ENCODE measurements at regions not wholly inside any gene's neighbourhood (a gene's known extent, or its start where the extent isn't known, plus 50 kb on each side); places are given as distances from the start of the nearest gene placed in this dataset.
"Not testable (repeated sequence)": the region's sequence is repeated elsewhere in the genome, so short reads cannot be mapped to it uniquely, and the experiment has no call there.

DNA sequence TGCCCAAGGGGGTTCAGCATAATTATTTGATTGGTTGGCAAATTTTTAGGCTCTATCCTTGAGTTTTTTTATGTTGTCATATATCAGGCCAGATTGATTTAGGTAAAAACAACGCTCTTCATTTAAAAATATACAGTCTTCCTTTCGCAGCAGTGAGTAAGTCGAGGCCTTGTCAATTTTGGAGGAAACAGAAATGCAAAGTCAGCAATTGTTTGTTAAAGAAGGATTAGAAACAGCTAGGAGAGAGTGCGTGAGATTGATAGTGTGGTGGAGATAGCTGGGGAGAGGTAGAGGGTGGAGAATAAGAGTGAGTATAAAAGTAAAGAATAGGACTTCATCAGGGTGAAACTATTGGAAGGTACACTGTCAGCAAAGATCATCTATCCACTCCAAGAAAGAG lies 830.8 kb downstream of the LUZP2 start:
- no peak for DNase-seq

GRCh38 chr11:25339281-25339680 lies 842.4 kb downstream of the LUZP2 start:
- DNase-seq, result no peak

DNA sequence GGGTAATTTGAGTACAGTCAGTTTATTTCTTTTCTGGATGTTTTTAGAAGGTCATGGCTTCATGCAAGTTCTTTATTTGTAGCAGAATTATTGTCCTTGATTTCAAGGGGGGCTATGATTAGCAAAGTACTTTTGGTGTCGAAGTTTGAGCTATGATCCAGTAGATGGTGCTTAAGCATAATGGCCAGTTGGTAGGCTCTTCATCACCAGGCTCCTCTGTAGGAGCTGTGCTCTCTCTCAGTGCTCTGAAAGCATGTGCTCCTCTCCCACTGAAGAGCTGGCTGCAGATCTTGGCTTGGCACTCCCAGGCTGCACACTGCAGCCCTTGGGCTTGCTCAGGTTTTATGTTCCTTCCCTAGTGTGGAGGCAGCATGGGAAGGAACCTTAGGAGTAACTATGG lies 852.7 kb downstream of the LUZP2 start:
- no peak for DNase-seq

GRCh38 chr11:25350899-25351803 lies 854.3 kb downstream of the LUZP2 start:
- DNase-seq, result no peak

- no peak for DNase-seq
These were observed 860.3 kb downstream of the LUZP2 start for GRCh38 chr11:25357133-25357532.

- no peak for DNase-seq
These were observed 880.6 kb downstream of the LUZP2 start for GRCh38 chr11:25377466-25377865.

- no peak for DNase-seq
These were observed 900.0 kb downstream of the LUZP2 start for GRCh38 chr11:25396847-25397246.

GRCh38 chr11:25408146-25408545 lies 911.3 kb downstream of the LUZP2 start:
- no peak for DNase-seq

DNA sequence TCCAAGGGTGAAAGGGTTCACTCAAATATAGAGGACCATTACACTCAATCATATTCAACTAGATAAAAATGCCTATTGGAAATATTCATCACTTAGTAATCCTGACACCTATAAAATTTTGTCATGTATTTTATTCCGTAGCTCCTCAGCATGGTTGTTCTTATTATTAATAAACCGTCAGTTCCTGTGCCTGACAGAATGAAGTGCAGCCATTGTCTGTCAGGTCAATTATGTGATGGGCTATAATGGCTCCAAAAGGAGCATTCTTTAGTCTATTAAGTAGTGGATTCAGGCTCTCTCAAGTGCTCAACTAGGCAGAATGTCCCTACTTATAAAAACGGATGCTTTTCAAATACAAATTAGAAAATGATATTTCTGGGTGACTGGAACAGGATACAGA lies 916.1 kb upstream of the ANO3 start:
- DNase-seq, result no peak

- DNase-seq, result no peak
These were observed 908.3 kb upstream of the ANO3 start for GRCh38 chr11:25423436-25424199.

GRCh38 chr11:25432376-25432775 lies 899.6 kb upstream of the ANO3 start:
- no peak for DNase-seq

DNA sequence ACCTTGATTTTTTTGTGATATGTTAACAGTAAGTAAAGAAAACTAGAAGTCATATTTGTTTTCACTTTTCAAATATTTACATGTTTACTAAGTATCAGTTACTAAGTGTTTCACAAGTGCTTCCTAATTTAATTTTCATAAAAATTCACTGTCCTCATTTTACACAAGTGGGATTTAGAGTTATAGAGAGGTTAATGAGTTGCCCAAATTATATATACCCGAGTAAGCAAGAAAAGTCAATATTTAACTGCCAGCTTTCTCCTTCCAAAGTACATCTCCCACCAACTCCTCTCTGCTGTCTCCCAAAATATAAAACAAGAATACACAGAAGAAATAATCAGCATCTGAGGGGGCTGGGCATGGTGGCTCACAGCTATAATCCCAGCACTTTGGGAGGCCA lies 896.7 kb upstream of the ANO3 start:
- DNase-seq, result no peak

GRCh38 chr11:25436326-25436725 lies 895.6 kb upstream of the ANO3 start:
- no peak for DNase-seq

- no peak for DNase-seq
These were observed 890.5 kb upstream of the ANO3 start for GRCh38 chr11:25441421-25441820.

- DNase-seq, result no peak
These were observed 882.8 kb upstream of the ANO3 start for GRCh38 chr11:25449091-25449490.

DNA sequence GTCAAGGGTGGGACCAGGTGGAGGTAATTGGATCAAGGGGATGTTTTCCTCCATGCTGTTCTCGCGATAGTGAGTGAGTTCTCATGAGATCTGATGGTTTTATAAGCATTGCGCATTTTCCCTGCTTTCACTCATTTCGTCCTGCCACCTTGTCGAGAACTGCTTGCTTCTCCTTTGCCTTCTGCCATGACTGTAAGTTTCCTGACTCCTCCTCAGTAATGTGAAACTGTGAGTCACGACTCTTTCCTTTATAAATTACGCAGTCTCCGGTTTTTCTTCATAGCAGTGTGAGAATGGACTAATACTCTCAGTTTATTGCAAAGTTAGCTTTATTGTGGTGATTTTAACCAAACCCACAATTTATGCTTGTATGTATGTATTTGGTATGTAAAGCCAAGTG lies 878.5 kb upstream of the ANO3 start:
- DNase-seq, result no peak

DNA sequence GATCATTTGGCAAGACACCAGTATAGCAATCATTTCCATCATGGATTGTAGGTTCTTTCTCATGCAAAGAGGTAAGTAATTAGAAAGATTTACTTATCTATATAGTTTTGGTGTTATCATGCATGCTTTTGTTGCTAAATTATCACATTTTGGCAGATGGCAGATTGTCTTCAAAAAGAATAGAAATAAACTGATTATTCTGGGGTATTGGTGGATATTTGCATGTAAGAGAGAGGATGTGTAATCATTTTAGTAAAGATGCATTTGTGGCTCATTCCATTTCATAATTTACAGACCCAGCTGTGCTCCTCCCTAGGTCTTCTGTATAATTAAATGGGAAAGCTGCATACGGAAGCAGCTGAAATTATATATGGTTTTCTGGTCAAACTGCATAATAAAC lies 875.7 kb upstream of the ANO3 start:
- DNase-seq, result no peak

DNA sequence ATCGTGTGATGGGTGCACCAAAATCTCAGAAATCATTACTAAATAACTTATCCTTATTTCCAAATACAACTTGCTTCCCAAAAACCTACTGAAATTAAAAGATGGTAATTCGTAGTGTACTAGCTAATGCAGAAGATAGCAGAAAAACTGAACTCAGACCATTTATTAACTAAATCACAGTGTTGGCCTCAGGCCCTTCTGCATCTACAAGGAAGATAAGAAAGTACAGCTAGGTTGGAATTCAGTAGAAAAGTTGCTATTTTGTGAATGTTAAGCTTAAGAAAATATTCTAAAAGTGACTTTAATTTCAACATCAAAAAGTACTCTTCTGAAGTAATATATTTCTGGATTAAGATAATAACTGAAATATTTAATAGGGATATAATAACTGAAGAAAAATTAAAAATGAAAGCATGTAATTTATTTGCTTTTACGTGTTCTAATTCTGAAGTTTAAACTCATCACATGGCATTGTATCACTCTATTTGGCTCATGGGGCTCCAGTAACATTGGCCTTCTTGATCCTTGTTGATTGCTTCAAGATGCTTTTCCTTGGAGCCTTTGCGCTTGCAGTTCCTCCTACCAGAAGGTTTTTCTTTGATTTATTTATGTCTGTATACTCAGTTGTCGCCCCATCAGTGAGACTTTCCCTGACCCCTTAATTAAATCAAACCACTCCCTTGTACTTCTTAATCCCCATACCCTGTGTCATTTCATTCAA lies 847.9 kb upstream of the ANO3 start:
- DNase-seq, result no peak

GRCh38 chr11:25485315-25485714 lies 846.6 kb upstream of the ANO3 start:
- DNase-seq, result no peak

DNA sequence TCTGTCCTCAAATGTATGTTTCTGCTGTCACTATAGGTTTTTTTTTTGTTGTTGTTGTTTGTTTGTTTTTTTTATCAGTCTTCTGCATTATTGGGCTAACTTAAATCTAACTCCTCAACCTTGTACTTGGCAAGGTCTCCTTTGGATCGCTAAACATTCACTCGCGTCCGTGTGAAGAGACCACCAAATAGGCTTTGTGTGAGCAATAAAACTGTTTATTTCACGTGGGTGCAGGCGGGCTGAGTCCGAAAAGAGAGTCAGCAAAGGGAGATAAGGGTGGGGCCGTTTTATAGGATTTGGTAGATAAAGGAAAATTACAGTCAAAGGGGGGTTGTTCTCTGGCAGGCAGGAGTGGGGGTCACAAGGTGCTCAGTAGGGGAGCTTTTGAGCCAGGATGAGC lies 845.6 kb upstream of the ANO3 start:
- not testable (repeated sequence) for DNase-seq

- not testable (repeated sequence) for DNase-seq
These were observed 843.8 kb upstream of the ANO3 start for GRCh38 chr11:25488176-25488575.

- not testable (repeated sequence) for DNase-seq
These were observed 830.5 kb upstream of the ANO3 start for GRCh38 chr11:25501426-25501825.

- DNase-seq, result no peak
These were observed 816.4 kb upstream of the ANO3 start for GRCh38 chr11:25515576-25515975.

DNA sequence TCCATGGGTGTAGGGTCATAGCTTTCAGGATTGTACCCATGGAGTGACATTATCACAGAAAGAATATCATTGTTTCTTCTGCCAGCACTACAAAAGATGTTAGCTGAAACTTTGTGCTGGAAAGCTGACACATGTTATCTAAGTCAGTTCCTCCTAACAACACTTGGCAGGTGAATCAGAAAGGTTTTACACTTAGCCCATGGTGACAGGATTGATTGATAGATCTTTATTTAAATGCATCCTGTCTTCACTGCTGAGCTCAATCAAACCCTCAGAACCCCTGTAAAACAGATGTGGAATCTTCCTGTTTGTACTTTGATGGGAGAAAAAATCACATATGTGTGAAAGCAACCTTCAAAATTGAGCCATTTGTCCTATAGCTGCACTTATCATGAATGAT lies 811.5 kb upstream of the ANO3 start:
- DNase-seq, result no peak
